SH-SY5Y (cell line): ENCODE measurements at regions not wholly inside any gene's neighbourhood (a gene's known extent, or its start where the extent isn't known, plus 50 kb on each side); places are given as distances from the start of the nearest gene placed in this dataset.
A peak's percentile ranks its signal among the peaks of the same experiment; 100 is the strongest.

Source experiments
- GATA2 ChIP-seq: IDR thresholded peaks from 2 replicates; pipeline ENCODE4 v1.6.1; 2011; ENCODE audit warnings: mild to moderate bottlenecking, low read depth, low read length
- GATA3 ChIP-seq: IDR thresholded peaks from 2 replicates; pipeline ENCODE4 v1.6.1; 2011; ENCODE audit warnings: low read depth, mild to moderate bottlenecking, low read length, moderate library complexity

DNA sequence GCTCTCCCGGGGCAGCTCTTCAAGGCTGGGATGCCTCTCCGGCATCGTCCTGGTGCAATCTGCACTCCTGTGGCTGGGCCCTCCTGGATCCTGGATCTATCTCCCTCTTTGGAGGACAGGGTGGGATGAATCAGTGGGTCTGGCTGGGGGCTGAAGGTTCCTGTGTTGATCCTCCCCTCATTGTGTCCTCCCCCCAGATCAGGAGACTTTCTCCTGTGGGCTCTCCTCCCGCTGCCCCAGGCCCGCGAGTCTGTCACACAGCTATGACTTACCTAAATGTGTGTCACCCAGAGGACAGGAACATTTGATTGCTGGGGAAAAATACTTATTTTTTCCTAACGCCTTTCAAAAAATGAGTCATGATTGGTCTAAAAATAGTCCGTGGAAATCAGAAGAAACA is 106.8 kb upstream of the NECTIN1 start:
- TF ChIP-seq GATA3 (no peak), GATA2 (no peak)

DNA sequence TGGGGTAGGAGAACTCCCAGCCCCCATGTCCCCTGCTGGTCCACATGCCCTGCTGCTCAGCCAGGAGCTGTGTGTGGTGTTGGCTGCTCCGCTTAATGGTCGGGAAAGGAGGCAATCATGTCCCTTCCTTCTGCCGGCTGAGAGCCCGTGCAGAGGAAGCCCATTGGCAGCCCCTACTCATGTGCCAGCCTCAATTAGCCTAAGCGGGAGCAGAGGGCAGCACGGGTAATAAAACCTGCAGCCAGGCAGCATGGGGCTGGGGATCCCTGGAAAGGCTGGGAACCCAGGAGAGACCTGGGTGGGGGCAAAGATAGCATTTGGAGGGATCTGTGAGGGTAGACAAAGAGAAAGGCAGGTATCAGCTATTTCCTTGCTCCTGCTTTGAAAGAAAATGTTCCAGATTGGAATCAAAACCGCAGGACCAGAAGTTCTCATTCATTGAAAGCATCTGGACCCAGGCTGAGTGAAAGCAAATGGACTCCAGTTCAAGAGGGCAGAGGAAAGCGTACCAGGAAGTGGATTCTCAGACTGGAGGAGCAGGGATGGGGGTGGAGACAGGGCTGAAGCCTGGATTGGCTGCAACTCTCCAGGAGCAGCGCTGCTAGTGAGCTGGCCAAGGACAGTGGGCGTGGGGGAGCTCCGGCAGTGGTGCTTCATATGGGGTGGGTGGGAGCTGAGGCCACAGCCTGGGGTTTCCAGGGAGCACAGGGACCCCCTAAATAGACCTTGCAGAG is 103.4 kb upstream of the NECTIN1 start:
- TF ChIP-seq GATA3 (no peak), GATA2 (0 out of 2 replicates have a peak, but pooled peaks have one; percentile 8)

DNA sequence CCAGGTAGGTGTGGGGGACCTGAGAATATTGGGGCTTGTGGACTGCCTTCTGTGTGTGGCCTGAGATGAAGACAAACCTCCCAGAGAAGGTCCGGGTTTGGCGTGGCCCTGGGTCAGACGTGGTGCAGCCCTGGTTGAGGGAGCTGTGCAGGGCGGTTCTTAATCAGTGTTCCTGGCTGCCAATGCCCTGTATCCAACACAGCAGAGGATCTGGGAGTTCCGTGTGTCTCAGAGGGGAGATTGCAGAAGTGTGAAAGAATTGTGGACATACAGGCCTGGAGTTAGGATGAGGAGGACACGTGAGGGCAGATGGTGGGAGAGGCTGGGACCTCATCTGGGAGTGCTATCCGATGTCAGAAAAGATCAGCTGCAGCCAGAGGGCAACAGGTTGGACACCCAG is 102.0 kb upstream of the NECTIN1 start:
- TF ChIP-seq GATA3, result no peak
- TF ChIP-seq GATA2, result no peak

DNA sequence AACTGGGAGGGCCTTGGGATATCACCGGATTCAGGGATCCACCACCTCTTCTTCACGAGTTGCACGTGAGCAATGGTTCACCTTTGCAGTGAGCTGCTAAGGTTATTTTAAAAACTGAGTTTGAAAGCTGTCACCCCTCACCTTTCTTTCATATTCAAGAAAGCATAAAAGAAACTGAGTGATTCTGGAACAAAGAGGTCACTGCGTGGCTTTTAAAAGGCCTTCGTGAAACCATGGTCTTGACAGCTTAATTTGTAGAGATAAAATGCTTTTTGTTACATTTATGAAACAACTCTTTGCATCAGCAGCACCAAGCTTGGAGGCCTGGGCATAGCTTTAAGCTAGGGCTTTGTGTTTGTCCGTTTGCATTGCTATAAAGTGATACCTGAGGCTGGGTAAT is 101.4 kb upstream of the NECTIN1 start:
- no peak for TF ChIP-seq GATA3
- no peak for TF ChIP-seq GATA2

DNA sequence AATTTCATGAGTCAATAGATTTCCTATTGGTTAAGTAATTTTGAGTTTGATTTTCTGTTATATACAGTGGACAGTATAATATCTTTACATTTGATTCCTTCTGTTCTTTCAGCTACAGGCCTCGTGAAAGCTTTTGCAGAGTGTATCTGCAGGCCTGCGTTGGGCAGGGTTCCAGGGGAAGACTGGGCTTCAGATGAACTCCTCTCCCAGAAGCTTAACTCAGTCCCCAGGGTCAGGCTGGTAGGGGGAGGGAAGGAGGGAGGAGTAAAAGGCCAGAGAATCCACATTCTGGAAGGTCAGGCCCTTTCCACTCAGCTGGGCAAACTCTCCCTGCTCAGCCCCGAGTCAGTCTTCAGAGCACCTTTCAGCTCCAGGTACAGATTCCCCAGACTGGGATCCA is 100.4 kb upstream of the NECTIN1 start:
- TF ChIP-seq GATA3 (no peak), GATA2 (no peak)

DNA sequence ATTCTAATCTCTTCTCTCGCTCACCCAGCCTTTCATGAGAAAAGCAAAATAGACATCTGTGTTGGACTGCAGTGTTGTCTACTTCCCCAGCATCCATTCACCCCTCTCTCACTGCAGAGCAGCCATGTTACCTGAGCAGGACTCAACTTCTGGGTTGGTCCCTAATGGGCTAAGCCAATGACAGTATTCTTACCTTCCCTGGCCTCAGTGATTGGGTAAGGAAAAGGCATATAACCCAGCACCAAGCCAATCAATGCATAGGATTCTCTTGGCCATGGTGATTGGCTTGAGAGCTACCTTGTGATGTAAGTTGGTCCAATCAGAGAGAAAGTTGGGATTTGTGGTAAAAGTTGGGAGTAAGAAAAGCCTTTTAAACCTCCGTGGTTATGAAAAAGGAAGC is 99.8 kb upstream of the NECTIN1 start:
- no peak for TF ChIP-seq GATA3
- TF ChIP-seq GATA2, result no peak

DNA sequence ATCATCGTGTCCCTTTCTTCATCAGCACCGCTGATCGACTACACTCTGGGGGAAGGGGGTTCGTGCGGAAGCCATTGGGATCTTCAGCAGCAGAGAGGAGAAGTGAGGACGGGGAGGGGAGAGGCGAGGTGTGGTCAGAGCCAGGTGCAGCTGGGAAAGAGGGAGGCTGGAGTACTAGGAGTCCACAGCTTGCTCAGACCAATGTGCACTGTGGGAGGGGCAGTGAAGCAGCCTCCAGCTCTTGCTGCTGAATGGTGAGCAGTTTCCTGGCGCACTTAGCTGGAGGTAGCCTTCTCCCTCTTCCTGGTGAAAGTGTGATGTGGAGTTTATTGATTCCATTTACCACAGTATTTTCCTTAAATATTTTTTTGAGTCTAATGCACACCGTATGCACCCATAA is 99.0 kb upstream of the NECTIN1 start:
- TF ChIP-seq GATA3, result no peak
- no peak for TF ChIP-seq GATA2

DNA sequence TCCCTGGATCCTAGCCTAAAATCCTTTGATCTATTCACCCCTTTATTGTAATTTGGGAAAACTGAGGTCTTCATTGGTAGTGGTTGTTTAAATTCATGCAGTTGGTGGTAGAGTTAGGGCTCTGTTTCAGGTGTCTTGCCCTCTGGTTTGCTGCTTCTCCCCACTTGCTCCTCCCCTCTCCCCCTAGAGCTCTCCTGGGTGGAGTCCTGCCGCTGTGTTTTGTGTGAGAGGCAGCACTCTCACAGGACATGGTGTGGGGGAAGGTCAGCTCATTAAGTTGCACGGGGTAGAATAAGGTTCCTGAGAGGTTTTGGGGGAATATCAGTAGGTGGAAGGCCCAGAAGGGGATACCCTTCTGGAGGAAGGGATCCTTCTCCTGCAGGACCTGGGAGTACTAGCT is 98.1 kb upstream of the NECTIN1 start:
- TF ChIP-seq GATA2 (no peak), GATA3 (no peak)

DNA sequence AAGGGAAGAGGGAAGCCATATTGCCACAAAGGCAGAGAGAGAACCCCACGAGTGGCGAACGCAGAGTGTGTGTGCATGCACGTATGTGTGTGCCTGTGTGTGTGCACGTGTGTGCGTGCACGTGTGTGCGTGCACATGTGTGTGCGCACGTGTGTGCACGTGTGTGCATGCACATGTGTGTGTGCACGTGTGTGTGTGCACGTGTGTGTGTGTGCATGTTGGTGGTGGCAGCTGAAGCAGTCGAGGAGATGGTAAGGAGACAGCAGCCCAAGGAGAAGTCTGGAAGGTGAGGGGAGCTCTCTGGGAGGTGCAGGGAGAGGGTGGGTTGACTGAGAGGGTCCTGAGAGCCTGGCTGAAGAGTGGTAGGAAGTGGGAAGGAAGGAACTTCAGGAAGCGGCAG is 94.1 kb upstream of the NECTIN1 start:
- TF ChIP-seq GATA3 (no peak), GATA2 (no peak)

DNA sequence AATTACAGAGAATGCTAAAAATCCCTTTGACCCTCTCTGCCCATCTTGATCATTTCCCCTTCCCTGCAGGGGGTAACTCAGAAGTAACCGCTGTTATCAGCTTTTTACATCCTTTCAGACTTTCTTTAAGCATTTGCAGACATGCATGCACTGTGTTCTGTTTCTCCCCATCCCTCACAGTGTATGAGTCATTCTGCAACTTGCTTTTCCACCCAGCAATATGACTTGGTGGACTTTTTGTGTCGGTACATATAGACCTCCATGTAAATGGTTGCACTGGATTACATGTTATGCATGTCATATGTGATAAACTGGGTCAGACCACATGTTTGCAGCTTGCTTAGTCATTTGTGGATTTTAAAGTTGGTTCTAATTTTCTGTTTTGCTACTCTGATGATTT is 87.7 kb upstream of the NECTIN1 start:
- TF ChIP-seq GATA2 (no peak), GATA3 (no peak)

DNA sequence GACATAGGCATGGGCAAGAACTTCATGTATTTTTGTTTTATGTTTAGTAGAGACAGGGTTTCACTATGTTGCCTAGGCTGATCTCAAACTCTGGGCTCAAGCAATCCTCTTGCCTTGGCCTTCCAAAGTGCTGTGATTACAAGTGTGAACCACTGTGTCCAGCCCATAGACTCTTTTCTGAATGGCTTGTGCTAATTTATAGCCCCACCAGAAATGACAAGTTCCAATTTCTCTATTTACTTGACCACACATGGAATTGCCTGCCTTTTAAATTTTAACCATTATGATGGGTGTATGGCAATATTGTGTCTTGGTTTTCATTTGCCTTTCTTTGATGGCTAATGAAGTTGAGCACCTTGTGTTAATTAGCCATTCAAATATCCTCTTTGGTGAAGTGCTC is 85.8 kb upstream of the NECTIN1 start:
- no peak for TF ChIP-seq GATA3
- TF ChIP-seq GATA2, result no peak

DNA sequence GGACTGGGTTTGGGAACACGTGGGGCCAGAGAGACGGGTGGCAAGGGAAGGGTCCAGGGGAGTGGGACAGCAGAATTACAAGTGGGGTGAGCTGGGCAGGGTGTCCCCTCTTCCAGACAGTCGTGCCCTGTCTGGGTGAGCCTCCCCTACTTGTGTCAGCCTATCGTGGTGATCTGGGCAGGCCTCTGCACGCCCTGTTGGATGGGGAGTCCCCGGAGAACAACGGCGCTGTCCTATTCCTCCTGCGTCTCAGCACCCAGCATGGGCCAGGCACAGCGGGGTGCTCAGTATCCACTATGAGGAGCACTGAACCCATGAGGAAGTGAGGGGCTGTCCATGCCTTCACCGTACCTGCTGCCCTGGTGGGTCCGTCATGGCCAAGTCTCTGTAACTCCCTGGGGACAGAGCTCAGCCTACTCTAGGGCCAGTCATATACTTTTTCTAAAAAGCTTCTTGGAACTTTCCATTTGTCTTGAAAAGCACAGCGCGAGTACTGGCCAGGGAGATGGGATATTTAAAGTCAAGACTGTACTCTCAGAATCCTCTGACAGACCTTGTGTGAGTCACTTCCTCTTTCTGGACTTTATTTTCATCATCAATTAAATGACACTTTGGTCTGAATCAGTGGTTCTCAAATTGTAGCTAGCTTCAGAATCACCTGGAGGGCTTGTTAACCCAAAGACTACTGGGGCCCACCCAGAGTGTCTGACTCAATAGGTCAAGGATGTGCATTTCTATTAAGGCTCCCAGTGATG is 81.7 kb upstream of the NECTIN1 start:
- TF ChIP-seq GATA2 (no peak), GATA3 (no peak)

DNA sequence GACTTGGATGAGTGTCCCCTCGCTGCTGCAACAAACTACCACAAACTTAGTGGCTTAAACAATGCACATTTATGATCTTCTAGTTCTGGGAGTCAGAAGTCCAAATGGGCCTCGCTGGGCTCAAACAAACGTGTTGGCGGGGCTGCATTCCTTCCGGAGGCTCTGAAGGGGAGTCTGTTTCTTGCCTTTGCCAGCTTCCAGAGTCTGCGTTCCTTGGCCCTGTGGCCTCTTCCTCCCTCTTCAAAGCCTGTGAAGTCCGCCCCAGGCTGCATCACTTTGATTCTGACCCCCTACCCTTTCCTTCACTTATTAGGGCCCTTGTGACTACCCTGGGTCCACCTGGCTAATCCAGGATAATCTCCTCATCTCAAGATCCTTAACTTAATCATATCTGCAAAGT is 80.3 kb upstream of the NECTIN1 start:
- TF ChIP-seq GATA2, result no peak
- no peak for TF ChIP-seq GATA3

DNA sequence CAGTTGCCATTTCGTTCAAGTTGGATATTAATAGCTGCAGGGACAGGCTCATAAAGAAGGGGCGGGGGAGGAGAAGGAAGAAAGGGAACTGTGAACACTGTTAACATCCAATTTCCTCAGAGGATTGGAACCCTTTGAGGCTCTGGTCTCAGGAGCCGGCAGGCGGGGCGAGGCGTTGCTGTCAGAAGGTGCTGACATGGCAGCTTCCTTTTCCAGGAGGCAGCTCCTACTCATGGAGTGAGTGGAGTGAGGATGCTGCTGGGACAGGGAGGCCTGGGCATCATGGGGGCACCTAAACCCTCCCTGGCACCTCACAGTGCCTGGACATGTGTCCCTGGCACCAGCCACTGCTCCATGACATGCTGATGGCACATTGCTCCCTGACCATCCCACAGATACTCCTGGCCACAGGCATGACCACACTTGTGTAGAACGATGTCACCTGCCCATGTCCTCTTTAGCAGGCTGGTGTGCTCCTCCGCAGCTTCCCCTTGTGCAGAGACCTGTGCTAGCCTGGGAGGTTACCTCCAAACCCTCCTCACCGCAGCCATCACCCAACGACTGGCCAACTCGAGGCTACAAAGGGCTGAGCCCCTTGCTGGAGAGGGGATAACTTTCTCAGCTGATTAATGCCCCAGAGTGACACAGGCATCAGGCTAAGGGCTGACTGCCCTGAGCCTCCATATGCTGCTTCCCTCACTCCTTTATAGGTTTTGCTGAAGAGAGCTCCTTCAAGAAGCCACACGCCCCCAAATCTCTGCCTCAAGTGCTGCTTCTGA is 79.6 kb upstream of the NECTIN1 start:
- TF ChIP-seq GATA3 (no peak), GATA2 (no peak)
